ENCODE measurements at regions not wholly inside any gene's neighbourhood (a gene's known extent, or its start where the extent isn't known, plus 50 kb on each side); places are given as distances from the start of the nearest gene placed in this dataset.

DNA sequence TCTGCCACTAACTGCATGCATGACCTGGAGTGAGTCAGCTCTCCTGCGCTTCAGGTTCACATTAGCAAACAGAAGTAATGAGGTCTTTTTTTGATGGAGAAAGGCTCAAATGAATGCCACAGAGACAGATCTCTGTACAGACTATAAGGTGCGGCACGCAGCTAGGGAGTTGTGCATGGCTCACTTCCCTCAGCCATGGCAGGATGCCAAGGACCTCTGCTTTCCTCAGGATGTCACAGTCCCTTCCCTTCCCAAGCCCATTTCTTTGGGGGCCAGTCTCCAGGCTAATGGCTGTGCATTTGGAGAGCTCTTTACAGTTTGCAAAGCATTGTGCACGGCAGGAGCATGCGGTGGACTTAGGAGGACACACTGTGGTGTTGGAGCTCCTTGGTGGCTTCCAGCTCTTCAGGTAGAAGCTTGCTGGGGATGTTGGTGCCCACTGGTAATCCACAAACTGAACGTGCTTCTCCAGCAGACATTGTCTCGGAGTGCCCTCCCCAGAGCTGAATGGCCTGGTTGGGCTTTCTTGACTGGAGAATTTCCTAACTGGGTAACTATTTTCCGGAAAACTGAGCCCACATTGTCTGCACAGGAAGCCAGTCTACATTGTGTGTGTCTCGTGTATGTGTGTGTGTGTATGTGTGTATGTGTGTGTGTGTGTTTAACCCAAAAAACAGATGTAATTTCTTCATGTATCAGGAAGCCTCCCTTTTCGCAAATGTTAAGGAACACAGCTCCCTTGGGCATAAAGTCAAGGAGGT, 172.5 kb upstream of the TLE3 start:
- no peak for FAIRE-seq
- TF ChIP-seq SPI1 (IDR thresholded peaks at IDR 0.05; ENCODE audit: low read depth, low read length), result no peak
- TF ChIP-seq POLR2A (IDR thresholded peaks at IDR 0.05; ENCODE audit: low read depth, low read length), result no peak
- no peak for TF ChIP-seq PAX5 (IDR thresholded peaks at IDR 0.05; ENCODE audit: insufficient read depth, low read length, severe bottlenecking)
- TF ChIP-seq TAF1 (IDR thresholded peaks at IDR 0.05; ENCODE audit: low read depth, low read length), result no peak
- TF ChIP-seq POU2F2 (IDR thresholded peaks at IDR 0.05; ENCODE audit: low read depth, low read length), result no peak
- TF ChIP-seq POLR2AphosphoS5 (IDR thresholded peaks at IDR 0.05; ENCODE audit: low read depth, low read length), result no peak
- DNase-seq (ENCODE audit: insufficient read length, low spot score), result no peak

DNA sequence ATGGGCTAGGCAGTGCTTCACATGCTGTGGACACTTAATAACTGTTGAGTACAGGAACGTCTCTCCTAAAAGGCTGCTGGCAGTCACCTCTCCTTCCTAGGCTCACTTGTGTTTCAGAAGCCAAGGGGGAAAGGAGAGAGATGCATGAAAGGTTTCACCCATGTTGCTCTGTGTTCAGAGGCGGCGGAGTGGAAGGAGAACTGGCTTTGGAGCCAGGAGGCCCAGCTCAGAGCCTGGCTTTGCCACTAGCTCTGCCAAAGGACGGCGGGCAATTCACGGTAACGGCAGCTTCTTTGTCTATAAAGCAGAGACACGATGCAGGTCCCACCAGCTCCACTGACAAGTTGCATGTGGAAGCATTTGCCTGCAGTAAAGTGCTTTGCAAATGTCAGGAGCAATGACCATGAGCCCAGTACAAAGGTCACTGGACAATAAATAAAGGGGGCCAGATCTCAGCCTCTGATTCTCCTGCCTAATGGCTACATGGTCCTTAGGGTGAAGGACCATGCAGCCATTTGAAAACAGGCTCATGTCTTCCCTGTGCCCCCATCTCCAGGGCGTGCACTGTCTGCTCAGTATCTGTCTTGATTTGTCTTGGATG, 171.7 kb upstream of the TLE3 start:
- FAIRE-seq, result peak; percentile 9
- DNase-seq (ENCODE audit: insufficient read length, low spot score), result no peak
- TF ChIP-seq POLR2A (IDR thresholded peaks at IDR 0.05; ENCODE audit: low read depth, low read length) (no peak), POU2F2 (IDR thresholded peaks at IDR 0.05; ENCODE audit: low read depth, low read length) (no peak), PAX5 (IDR thresholded peaks at IDR 0.05; ENCODE audit: insufficient read depth, low read length, severe bottlenecking) (no peak), TAF1 (IDR thresholded peaks at IDR 0.05; ENCODE audit: low read depth, low read length) (no peak), POLR2AphosphoS5 (IDR thresholded peaks at IDR 0.05; ENCODE audit: low read depth, low read length) (no peak), SPI1 (IDR thresholded peaks at IDR 0.05; ENCODE audit: low read depth, low read length) (no peak)

DNA sequence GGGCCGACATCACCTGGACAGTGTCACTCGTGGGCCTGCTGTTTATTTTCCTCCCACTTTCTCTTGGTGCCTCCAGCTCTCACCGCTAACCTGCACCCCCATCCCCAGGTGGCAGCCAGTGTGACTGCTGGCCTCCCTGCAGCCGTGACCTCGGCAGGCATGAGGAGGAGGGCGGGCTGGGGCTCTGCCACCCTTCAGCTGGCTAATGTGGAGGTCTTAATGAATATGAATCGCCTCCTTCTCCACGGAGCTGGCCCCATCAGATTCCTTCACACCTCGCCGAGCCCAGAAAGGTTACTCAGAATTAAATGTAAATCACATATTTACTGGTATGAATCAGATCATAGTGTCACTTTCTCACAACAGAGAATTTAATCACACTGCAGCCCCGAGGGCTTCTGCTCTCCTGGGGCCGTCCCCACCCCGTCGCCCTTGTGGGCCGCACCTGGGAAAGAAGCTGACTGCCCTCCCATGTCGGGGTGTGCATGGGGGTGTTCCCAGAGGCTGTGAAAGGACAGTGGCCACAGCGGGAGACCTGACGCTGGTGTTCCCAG, 171.1 kb upstream of the TLE3 start:
- TF ChIP-seq PAX5 (IDR thresholded peaks at IDR 0.05; ENCODE audit: insufficient read depth, low read length, severe bottlenecking) (peak; percentile 69), TAF1 (IDR thresholded peaks at IDR 0.05; ENCODE audit: low read depth, low read length) (no peak)
- FAIRE-seq, result peak; percentile 51
- DNase-seq (ENCODE audit: insufficient read length, low spot score), result no peak

DNA sequence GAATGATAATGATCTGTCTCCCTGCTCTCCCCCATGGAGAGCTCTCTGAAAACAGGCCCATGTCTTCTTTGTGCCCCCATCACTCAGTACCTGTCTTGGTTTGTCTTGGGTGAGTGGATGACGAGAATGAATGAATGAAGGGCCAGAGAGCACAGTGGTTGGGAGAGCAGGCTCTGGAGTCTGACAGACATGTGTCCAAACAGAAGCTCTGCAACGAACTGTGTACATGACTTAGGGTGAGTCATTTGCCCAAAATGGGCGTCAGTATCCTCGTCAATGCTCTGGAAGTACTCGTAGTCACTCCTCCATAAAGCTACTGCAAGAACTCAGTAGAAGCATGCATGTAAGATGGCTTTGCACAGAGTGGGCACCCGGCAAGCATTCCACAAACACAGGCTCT, 170.2 kb upstream of the TLE3 start:
- TF ChIP-seq PAX5 (IDR thresholded peaks at IDR 0.05; ENCODE audit: insufficient read depth, low read length, severe bottlenecking), result no peak
- DNase-seq (ENCODE audit: insufficient read length, low spot score) (no peak), FAIRE-seq (no peak)

DNA sequence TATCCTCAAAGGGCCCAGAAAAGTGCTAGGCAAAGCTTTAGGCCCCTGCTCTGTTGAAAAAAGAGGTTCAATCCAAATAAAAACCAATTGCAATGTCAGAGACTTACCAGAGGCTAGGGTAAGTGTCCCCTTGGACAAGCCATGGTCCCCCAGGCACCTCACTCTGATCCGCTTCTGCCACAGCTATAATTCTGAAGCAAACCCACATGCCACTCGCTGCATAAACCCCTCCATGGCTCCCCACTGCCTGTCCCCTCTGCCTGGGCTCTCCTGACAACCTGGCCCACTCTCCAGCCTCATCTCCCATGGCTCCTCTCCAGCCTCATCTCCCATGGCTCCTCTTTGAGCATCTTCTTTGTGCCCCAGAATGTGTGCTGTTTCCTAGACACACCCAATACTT, 169.6 kb upstream of the TLE3 start:
- FAIRE-seq, result no peak
- TF ChIP-seq SPI1 (IDR thresholded peaks at IDR 0.05; ENCODE audit: low read depth, low read length), result no peak
- TF ChIP-seq POLR2AphosphoS5 (IDR thresholded peaks at IDR 0.05; ENCODE audit: low read depth, low read length), result no peak
- TF ChIP-seq TAF1 (IDR thresholded peaks at IDR 0.05; ENCODE audit: low read depth, low read length), result no peak
- TF ChIP-seq PAX5 (IDR thresholded peaks at IDR 0.05; ENCODE audit: insufficient read depth, low read length, severe bottlenecking), result no peak
- TF ChIP-seq POLR2A (IDR thresholded peaks at IDR 0.05; ENCODE audit: low read depth, low read length), result no peak
- TF ChIP-seq POU2F2 (IDR thresholded peaks at IDR 0.05; ENCODE audit: low read depth, low read length), result no peak

DNA sequence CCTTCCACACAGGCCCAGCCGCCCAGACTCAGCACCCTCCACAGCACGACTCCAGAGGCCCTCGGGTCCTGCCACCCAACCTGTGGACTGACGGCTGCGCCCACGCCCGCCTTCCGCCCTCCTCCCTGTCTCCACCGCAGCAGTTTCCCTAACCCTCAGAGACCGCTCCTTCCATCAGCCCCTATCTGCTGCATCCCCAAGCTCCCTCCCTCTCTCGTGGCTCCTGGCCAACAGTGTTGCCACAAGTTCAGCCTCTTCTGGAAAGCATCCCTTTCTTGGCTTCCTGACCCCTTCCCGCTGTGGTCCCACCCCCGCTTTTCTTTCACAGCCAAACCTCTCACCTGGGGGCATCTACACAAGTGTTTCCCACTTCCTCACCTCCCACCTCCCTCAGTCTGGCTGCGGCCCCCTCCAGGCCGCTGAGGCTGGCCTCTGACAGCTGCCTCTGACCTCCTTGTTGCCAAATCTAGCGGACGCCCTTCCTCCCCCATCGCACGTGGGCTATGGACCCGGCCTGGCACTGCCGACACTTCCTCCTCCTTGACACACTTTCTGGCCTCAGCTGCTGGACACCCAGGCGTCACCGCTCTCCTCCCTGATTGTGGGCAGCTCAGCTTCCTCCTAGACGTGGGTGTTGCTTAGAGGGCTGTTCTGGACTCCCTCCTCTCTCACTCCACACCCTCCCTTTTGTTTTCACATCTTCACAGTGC, 168.8 kb upstream of the TLE3 start:
- peak; percentile 43; the same call in 1 of the 2 replicates for TF ChIP-seq SPI1 (IDR thresholded peaks at IDR 0.05; ENCODE audit: low read depth, low read length)
- TF ChIP-seq TAF1 (IDR thresholded peaks at IDR 0.05; ENCODE audit: low read depth, low read length), result no peak
- TF ChIP-seq POLR2A (IDR thresholded peaks at IDR 0.05; ENCODE audit: low read depth, low read length), result no peak
- FAIRE-seq (peak; percentile 66), DNase-seq (ENCODE audit: insufficient read length, low spot score) (no peak)

More for the DNA sequence above, 169.6 kb upstream of the TLE3 start:
- DNase-seq (ENCODE audit: insufficient read length, low spot score), result no peak

DNA sequence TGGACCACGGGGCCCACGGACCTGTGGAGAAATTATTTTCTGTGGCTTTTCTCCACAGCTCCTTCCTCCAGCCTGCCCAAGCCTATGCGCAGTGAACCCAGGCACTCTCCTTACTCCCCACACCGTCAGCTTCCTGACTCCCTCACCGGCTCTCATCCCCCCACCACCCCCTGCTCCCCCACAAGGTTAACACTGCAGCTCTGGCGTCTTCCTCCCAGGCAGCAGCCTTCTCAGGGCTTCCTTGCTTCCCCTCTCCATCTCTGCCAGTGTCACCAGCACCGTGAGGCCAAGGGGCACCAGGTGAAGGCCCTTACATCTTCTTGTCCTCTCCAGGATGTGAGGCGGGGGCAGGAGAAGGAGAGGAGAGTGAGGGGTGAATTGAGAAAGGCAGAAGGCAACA, 168.3 kb upstream of the TLE3 start:
- no peak for DNase-seq (ENCODE audit: insufficient read length, low spot score)
- FAIRE-seq, result no peak
- TF ChIP-seq PAX5 (IDR thresholded peaks at IDR 0.05; ENCODE audit: insufficient read depth, low read length, severe bottlenecking), result no peak

DNA sequence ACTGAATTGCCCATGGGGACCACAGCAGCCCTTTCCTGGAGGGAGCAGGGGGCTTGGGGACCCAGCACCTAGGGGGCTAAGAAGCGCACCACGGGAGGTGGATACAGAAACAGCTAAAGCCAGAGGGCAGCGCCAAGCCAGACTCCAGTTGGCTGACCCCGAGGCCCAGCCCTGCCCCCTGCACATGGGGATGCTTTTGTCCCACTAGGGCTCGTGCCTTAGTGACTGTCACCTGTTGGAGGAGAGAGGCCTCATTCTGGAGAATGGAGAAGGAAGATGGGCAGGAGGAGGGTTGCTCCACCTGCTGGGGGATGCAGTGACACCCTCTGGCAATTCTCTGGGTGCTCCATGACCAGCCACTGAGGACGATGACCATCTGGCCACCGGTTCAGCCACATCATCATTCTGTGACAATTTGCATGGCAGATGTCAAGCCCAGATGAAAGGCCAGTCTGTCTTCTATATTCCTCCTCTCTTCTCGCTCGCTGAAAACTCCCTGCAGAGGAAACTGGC, 167.8 kb upstream of the TLE3 start:
- TF ChIP-seq POLR2AphosphoS5 (IDR thresholded peaks at IDR 0.05; ENCODE audit: low read depth, low read length) (no peak), POLR2A (IDR thresholded peaks at IDR 0.05; ENCODE audit: low read depth, low read length) (no peak), POU2F2 (IDR thresholded peaks at IDR 0.05; ENCODE audit: low read depth, low read length) (no peak), TAF1 (IDR thresholded peaks at IDR 0.05; ENCODE audit: low read depth, low read length) (no peak), PAX5 (IDR thresholded peaks at IDR 0.05; ENCODE audit: insufficient read depth, low read length, severe bottlenecking) (no peak), SPI1 (IDR thresholded peaks at IDR 0.05; ENCODE audit: low read depth, low read length) (no peak)
- FAIRE-seq (peak; percentile 5), DNase-seq (ENCODE audit: insufficient read length, low spot score) (no peak)

DNA sequence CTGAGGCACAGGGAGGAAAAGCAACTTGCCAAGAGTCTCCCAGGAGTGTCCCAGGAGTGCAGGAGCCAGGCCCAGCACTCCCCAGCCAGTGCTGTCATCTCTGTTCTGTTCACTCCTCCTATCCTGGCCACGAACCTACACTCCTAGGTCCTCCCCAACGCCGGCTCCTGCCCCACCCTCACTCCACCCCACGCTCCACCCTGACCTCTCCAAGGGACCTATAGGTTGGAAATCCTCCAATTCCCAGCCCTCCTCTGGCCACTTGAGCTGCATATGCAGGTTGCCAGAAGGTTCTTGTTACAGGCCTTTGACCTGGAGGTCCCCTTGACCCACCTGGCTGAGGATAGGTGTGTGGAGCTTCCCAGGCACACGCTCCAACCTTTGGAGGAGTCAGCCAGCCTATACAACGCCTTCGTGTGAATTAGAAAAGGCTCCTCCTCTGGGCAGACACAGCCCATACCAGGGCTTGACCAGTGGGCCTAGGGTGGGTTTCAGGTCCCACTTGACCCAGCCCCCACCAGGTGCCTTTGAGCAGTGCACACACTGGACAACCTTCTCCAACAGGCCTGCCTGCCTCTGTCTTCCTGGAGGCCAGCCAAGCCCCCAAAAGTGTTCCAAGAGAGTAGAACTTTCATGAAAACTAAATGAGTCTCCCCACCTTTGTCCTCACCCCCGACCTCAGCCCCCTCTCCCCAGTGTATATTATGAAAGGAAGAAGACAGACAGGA, 167.2 kb upstream of the TLE3 start:
- FAIRE-seq (no peak), DNase-seq (ENCODE audit: insufficient read length, low spot score) (no peak)
- no peak for TF ChIP-seq PAX5 (IDR thresholded peaks at IDR 0.05; ENCODE audit: insufficient read depth, low read length, severe bottlenecking)
- no peak for TF ChIP-seq POLR2AphosphoS5 (IDR thresholded peaks at IDR 0.05; ENCODE audit: low read depth, low read length)
- no peak for TF ChIP-seq POU2F2 (IDR thresholded peaks at IDR 0.05; ENCODE audit: low read depth, low read length)
- TF ChIP-seq POLR2A (IDR thresholded peaks at IDR 0.05; ENCODE audit: low read depth, low read length), result no peak
- TF ChIP-seq SPI1 (IDR thresholded peaks at IDR 0.05; ENCODE audit: low read depth, low read length), result no peak
- no peak for TF ChIP-seq TAF1 (IDR thresholded peaks at IDR 0.05; ENCODE audit: low read depth, low read length)

Measured in GM12891 (cell line).